PC-3 (cell line): ENCODE measurements at regions not wholly inside any gene's neighbourhood (a gene's known extent, or its start where the extent isn't known, plus 50 kb on each side); places are given as distances from the start of the nearest gene placed in this dataset.
A peak's percentile ranks its signal among the peaks of the same experiment; 100 is the strongest.

Source experiments
- ATAC-seq: fragments of 200-7000 bp; cut with Tn5 transposase; 2 replicates; pipeline ENCODE4 v1.9.1; 2020; ENCODE audit warnings: mild to moderate bottlenecking, moderate library complexity
- BruUV-seq: library from RNA; stranded (reverse); fragments of 400-500 nt; replicated peaks from 2 replicates; lab custom pipeline; 2021; lab: Mats Ljungman, UMichigan
- CTCF ChIA-PET: fragments of 300-600 bp; sonication (Branson Sonifier 250); formaldehyde crosslinking; loops from one replicate; lab custom pipeline; 2022; ENCODE audit warnings: antibody characterized with exemption; lab: Charles Lee
- POLR2A ChIA-PET: fragments of 300-600 bp; sonication (Branson Sonifier 250); formaldehyde crosslinking; loops from one replicate; lab custom pipeline; 2022; ENCODE audit warnings: antibody characterized with exemption; ENCODE audit not compliant: unreplicated experiment; lab: Charles Lee
- DNase-seq: peaks from one replicate; pipeline ENCODE4 v3.0.0-alpha.2; 2015
- H2AFZ ChIP-seq: fragments of 300-600 bp; sonication (generic); 2 replicates; pipeline ENCODE4 v1.6.0; 2016; ENCODE audit warnings: antibody characterized with exemption, low read length
- H3F3A ChIP-seq: fragments of 300-600 bp; sonication (generic); one replicate; pipeline ENCODE4 v1.6.0; 2017; ENCODE audit warnings: antibody characterized with exemption, low read length, control low read depth, mild to moderate bottlenecking; ENCODE audit not compliant: unreplicated experiment
- H3K27ac ChIP-seq: fragments of 300-600 bp; sonication (generic); 2 replicates; pipeline ENCODE4 v1.5.1; 2016; ENCODE audit warnings: mild to moderate bottlenecking, low read length
- H3K27me3 ChIP-seq: fragments of 300-600 bp; sonication (generic); 2 replicates; pipeline ENCODE4 v1.6.1; 2016; ENCODE audit warnings: low read length, mixed read lengths
- H3K36me3 ChIP-seq: fragments of 300-600 bp; sonication (generic); 2 replicates; pipeline ENCODE4 v1.6.1; 2016; ENCODE audit warnings: low read depth, mixed run types, low read length, mixed read lengths
- H3K4me1 ChIP-seq: fragments of 300-600 bp; sonication (generic); 2 replicates; pipeline ENCODE4 v1.5.1; 2016; ENCODE audit warnings: low read length; ENCODE audit not compliant: insufficient read depth
- H3K4me2 ChIP-seq: fragments of 300-600 bp; sonication (generic); 2 replicates; pipeline ENCODE4 v1.6.0; 2016; ENCODE audit warnings: low read length
- H3K4me3 ChIP-seq: fragments of 300-600 bp; sonication (generic); 2 replicates; pipeline ENCODE4 v1.5.1; 2016; ENCODE audit warnings: mild to moderate bottlenecking, low read length, mixed read lengths
- H3K79me2 ChIP-seq: fragments of 300-600 bp; sonication (generic); 2 replicates; pipeline ENCODE4 v1.6.1; 2017; ENCODE audit warnings: low read length, mixed read lengths
- H3K9ac ChIP-seq: fragments of 300-600 bp; sonication (generic); 2 replicates; pipeline ENCODE4 v1.6.0; 2016; ENCODE audit warnings: mild to moderate bottlenecking, low read length
- H3K9me2 ChIP-seq: fragments of 300-600 bp; sonication (generic); replicated peaks from 2 replicates; pipeline ENCODE4 v1.6.1; 2016; ENCODE audit warnings: mixed run types, low read length, mixed read lengths
- H3K9me3 ChIP-seq: fragments of 300-600 bp; sonication (generic); 2 replicates; pipeline ENCODE4 v1.6.1; 2016; ENCODE audit warnings: low read length, mixed read lengths
- H4K20me1 ChIP-seq: fragments of 300-600 bp; sonication (generic); 2 replicates; pipeline ENCODE4 v1.6.1; 2016; ENCODE audit warnings: low read length, mixed read lengths
- CTCF ChIP-seq: fragments of 300-600 bp; sonication (generic); conservative IDR thresholded peaks from 2 replicates; pipeline ENCODE4 v1.5.1; 2017; ENCODE audit warnings: antibody characterized with exemption, low read depth, mild to moderate bottlenecking, low read length
- EZH2 ChIP-seq: fragments of 300-600 bp; sonication (generic); IDR thresholded peaks from one replicate; pipeline ENCODE4 v1.6.1; 2017; ENCODE audit warnings: antibody characterized with exemption, mild to moderate bottlenecking, low read length; ENCODE audit not compliant: unreplicated experiment
- EZH2phosphoT487 ChIP-seq: fragments of 300-600 bp; sonication (generic); IDR thresholded peaks from 2 replicates; pipeline ENCODE4 v1.6.1; 2018; ENCODE audit warnings: mild to moderate bottlenecking, antibody characterized with exemption, low read length, borderline replicate concordance
- intact Hi-C: fragments of 100-400 bp; cut with micrococcal nuclease; formaldehyde crosslinking; loops from 2 replicates; pipeline ENCODE4 v1.9.0; 2023

GRCh38 chr6:26232306-26232939 is 132.6 kb upstream of the BTN3A2 start:
- ATAC-seq (no peak), DNase-seq (no peak)
- Histone ChIP-seq H3K9ac (peak overlapping the region; percentile 28; the same call in 1 of the 2 replicates), H3K27ac (peak overlapping the region; percentile 79), H3K27me3 (no peaks in the 10 kb centered on the region), H3K4me2 (peak overlapping the region; percentile 81), H3K4me1 (peaks cover 40% of the 10 kb centered on the region), H3K9me2 (no peaks in the 10 kb centered on the region), H4K20me1 (no peaks in the 10 kb centered on the region), H2AFZ (peak overlapping the region; percentile 70; the same call in 1 of the 2 replicates), H3K36me3 (no peaks in the 10 kb centered on the region), H3F3A (no peaks in the 10 kb centered on the region), H3K9me3 (no peaks in the 10 kb centered on the region), H3K79me2 (no peaks in the 10 kb centered on the region), H3K4me3 (peak overlapping the region; percentile 68)
- BruUV-seq = no TSS peak
- POLR2A ChIA-PET = interaction anchor here (0.6 to 2.6 kb wide), 4 partner anchors 33 to 183 kb away, joined by 3 to 37 read pairs (median 4); a partner anchor contains a TSS
- CTCF ChIA-PET = no interaction called here
- intact Hi-C loops = loop anchor here (5.0 kb wide), 1 partner anchor 340 kb away; no protein-coding TSS in a partner anchor
- TF ChIP-seq EZH2phosphoT487 (no peak), EZH2 (no peak), CTCF (no peak)

- Histone ChIP-seq H4K20me1 (no peaks in the 10 kb centered on the region), H3K36me3 (no peaks in the 10 kb centered on the region), H3K9ac (peak overlapping the region; percentile 91), H2AFZ (peak overlapping the region; percentile 70), H3F3A (no peaks in the 10 kb centered on the region), H3K9me2 (no peaks in the 10 kb centered on the region), H3K4me3 (peak overlapping the region; percentile 68), H3K27me3 (no peaks in the 10 kb centered on the region), H3K27ac (peak overlapping the region; percentile 79), H3K4me2 (peak overlapping the region; percentile 81), H3K79me2 (no peaks in the 10 kb centered on the region), H3K9me3 (no peaks in the 10 kb centered on the region), H3K4me1 (peaks cover 40% of the 10 kb centered on the region)
- TSS peak; percentile 64 for BruUV-seq
- TF ChIP-seq CTCF (no peak), EZH2 (no peak), EZH2phosphoT487 (no peak)
- ChIA-PET POLR2A (interaction anchor here (0.6 to 4.2 kb wide), 7 partner anchors 9 to 182 kb away, joined by 3 to 56 read pairs (median 15); a partner anchor contains a TSS), CTCF (interaction anchor here (0.6 kb wide), 1 partner anchor 28 kb away, joined by 3 read pairs; no protein-coding TSS in a partner anchor)
- ATAC-seq (peak; percentile 41), DNase-seq (peak; percentile 95)
- intact Hi-C loops = loop anchor here (1.0 to 5.0 kb wide), 2 partner anchors 16 to 339 kb away; no protein-coding TSS in a partner anchor
These were observed 131.9 kb upstream of the BTN3A2 start for GRCh38 chr6:26232940-26233648.
